ENCODE measurements at regions not wholly inside any gene's neighbourhood (a gene's known extent, or its start where the extent isn't known, plus 50 kb on each side); places are given as distances from the start of the nearest gene placed in this dataset.

DNA sequence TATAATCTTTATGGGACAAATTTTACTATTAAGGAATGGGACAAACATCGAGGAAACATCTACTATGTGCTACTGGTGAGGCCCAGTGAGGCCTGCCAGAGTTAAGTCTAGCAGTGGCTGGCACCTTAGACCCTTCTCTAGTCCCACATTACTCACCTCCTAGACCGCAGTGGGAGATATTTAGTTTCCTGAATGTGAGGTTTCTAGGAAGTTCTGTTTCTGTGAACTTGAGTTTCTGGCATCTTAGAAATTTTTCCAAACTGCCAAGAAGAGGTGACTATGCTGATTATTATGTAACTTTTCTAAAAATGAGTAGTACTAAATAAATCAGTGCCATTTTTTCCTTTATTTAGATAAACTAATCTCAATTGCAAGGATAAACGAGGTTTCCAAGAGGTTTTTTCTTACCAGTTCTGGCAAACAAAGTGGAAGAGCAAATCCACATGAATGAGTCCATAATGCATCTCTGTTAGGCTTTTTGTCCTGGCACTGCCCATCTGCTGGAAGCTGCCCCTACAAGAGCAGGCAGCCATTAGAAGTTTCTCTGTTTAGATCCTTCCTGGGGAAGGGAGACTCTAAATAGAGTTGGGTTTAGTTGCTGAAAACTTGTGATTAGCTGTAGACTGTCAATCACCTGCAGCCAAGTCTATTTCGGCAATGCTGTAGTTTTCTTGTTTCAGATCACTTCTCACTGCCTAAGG is 348.7 kb downstream of the MAN2A1 start:
- H3K27me3 ChIP-seq (replicated peaks in 1 of 4; ENCODE audit: control insufficient read depth in 3 of 4, extremely low read depth in 1 of 4, insufficient read depth in 3 of 4, low read length in 3 of 4): no peaks in the 10 kb centered on the region
- H2BK5ac ChIP-seq (ENCODE audit: low read depth, low read length): no peak overlapping the region
- no peak overlapping the region for H2BK120ac ChIP-seq (replicated peaks; ENCODE audit: low read depth, low read length)
- H3K4me1 ChIP-seq (replicated peaks in 1 of 4; ENCODE audit: control insufficient read depth in 3 of 4, insufficient read depth in 4 of 4, low read length in 3 of 4): no peaks in the 10 kb centered on the region
- no peak overlapping the region for H4K8ac ChIP-seq (ENCODE audit: extremely low read depth, insufficient read depth, low read length)
- no peak overlapping the region for H3K4me3 ChIP-seq (ENCODE audit: extremely low read depth in 1 of 4, insufficient read depth in 2 of 4, low read depth in 3 of 4, low read length in 4 of 4)
- H2BK15ac ChIP-seq (ENCODE audit: low read length): no peak overlapping the region
- H2AFZ ChIP-seq (ENCODE audit: low read length): no peak overlapping the region
- H3K18ac ChIP-seq (ENCODE audit: extremely low read depth, low read length): no peak overlapping the region
- FAIRE-seq (no peak), DNase-seq (ENCODE audit: low read depth in 1 of 2, low spot score in 2 of 2) (no peak)
- H2AK5ac ChIP-seq (ENCODE audit: low read depth, low read length): no peak overlapping the region
- no peaks in the 10 kb centered on the region for H3K36me3 ChIP-seq (ENCODE audit: control insufficient read depth in 2 of 4, insufficient read depth in 4 of 4, low read length in 3 of 4)
- H3K79me2 ChIP-seq (ENCODE audit: control insufficient read depth in 1 of 2, insufficient read depth in 2 of 2, low read length in 2 of 2): no peaks in the 10 kb centered on the region
- no peak overlapping the region for H2BK20ac ChIP-seq (ENCODE audit: low read length)
- H3K23ac ChIP-seq (ENCODE audit: insufficient read length): no peak overlapping the region
- H3K9ac ChIP-seq (replicated peaks in 1 of 4; ENCODE audit: extremely low read depth in 1 of 4, low read depth in 3 of 4, low read length in 3 of 4): no peak overlapping the region
- H3K79me1 ChIP-seq (ENCODE audit: low read depth, low read length): no peaks in the 10 kb centered on the region
- H3K4ac ChIP-seq (replicated peaks; ENCODE audit: insufficient read length, low read depth, low read length): no peak overlapping the region
- no peak overlapping the region for H3K4me2 ChIP-seq (ENCODE audit: insufficient read depth in 1 of 2, low read depth in 2 of 2, low read length in 2 of 2)
- no peak overlapping the region for H3K27ac ChIP-seq (ENCODE audit: low read depth, low read length)
- H2BK12ac ChIP-seq (ENCODE audit: low read depth, low read length): no peak overlapping the region
- H3K23me2 ChIP-seq (ENCODE audit: low read depth, low read length): no peaks in the 10 kb centered on the region; the same call in 1 of the 2 replicates
- peaks cover 0 to 2% of the 10 kb centered on the region in 2 experiments; a peak in 1 of 4 replicates for H3K9me3 ChIP-seq (ENCODE audit: insufficient read depth in 2 of 2, low read depth in 1 of 2, low read length in 1 of 2)
- no peak overlapping the region for H3K56ac ChIP-seq (replicated peaks; ENCODE audit: insufficient read length, low read depth, low read length)
- no peak overlapping the region for H4K91ac ChIP-seq (replicated peaks; ENCODE audit: insufficient read length, low read length)
- no peaks in the 10 kb centered on the region for H4K20me1 ChIP-seq (replicated peaks in 1 of 2; ENCODE audit: control insufficient read depth in 1 of 2, insufficient read depth in 2 of 2, low read length in 2 of 2)
- CTCF ChIA-PET (ENCODE audit: partially characterized antibody): no interaction called here
- no peak overlapping the region for H4K5ac ChIP-seq (ENCODE audit: insufficient read length, low read depth, low read length)
- POLR2A ChIA-PET (ENCODE audit: partially characterized antibody): no interaction called here
- WGBS, 2 experiments (ENCODE audit: extremely low coverage in 1 of 2, insufficient coverage in 1 of 2, insufficient read length in 1 of 2, insufficient replicate concordance in 2 of 2, low coverage in 1 of 2, low lambda C conversion rate in 2 of 2, missing lambda C conversion rate in 1 of 2): 94% methylated on average over 4 of the region's 4 CpGs; no CpG with 5 or more reads in 1 of the 2 experiments
- no peak overlapping the region for H3K14ac ChIP-seq (ENCODE audit: insufficient read length)
- TF ChIP-seq SUZ12 (IDR thresholded peaks at IDR 0.05; ENCODE audit: low read length) (no peak), YY1 (IDR thresholded peaks at IDR 0.05; ENCODE audit: low read depth, low read length) (no peak), E2F6 (IDR thresholded peaks at IDR 0.05) (no peak), ATF2 (IDR thresholded peaks at IDR 0.05; ENCODE audit: low read length) (no peak), BACH1 (IDR thresholded peaks at IDR 0.05; ENCODE audit: low read length) (no peak), POLR2A (IDR thresholded peaks at IDR 0.05; ENCODE audit: control extremely low read depth in 1 of 2, low read depth in 2 of 2, low read length in 2 of 2) (no peak), RXRA (IDR thresholded peaks at IDR 0.05; ENCODE audit: insufficient read depth, low read depth, low read length) (no peak), RBBP5 (IDR thresholded peaks at IDR 0.05; ENCODE audit: borderline replicate concordance, low read depth, low read length) (no peak), MAFK (IDR thresholded peaks at IDR 0.05; ENCODE audit: low read depth, low read length) (no peak), TEAD4 (IDR thresholded peaks at IDR 0.05; ENCODE audit: low read depth, low read length) (no peak), JUND (IDR thresholded peaks at IDR 0.05; ENCODE audit: low read length) (no peak)
- TF ChIP-seq, protein P1, sequence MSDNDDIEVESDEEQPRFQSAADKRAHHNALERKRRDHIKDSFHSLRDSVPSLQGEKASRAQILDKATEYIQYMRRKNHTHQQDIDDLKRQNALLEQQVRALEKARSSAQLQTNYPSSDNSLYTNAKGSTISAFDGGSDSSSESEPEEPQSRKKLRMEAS (IDR thresholded peaks at IDR 0.05): no peak
